NOMO-1 (cell line): ENCODE measurements at regions not wholly inside any gene's neighbourhood (a gene's known extent, or its start where the extent isn't known, plus 50 kb on each side); places are given as distances from the start of the nearest gene placed in this dataset.
A peak's percentile ranks its signal among the peaks of the same experiment; 100 is the strongest.
"Not testable (repeated sequence)": the region's sequence is repeated elsewhere in the genome, so short reads cannot be mapped to it uniquely, and the experiment has no call there.

ENCODE experiments used
- DNase-seq, 2 experiments: peaks; one replicate each; lab custom pipeline; 2025; ENCODE audit not compliant: unreplicated experiment in 2 of 2; lab: John Stamatoyannopoulos, UW

GRCh38 chr1:157370698-157371097 lies 181.6 kb downstream of the FCRL5 start:
- no peak for DNase-seq

- DNase-seq, result peak in 1 of 2 experiments; percentile 44
Measured at GRCh38 chr1:157369808-157370521, 182.3 kb downstream of the FCRL5 start.

DNA sequence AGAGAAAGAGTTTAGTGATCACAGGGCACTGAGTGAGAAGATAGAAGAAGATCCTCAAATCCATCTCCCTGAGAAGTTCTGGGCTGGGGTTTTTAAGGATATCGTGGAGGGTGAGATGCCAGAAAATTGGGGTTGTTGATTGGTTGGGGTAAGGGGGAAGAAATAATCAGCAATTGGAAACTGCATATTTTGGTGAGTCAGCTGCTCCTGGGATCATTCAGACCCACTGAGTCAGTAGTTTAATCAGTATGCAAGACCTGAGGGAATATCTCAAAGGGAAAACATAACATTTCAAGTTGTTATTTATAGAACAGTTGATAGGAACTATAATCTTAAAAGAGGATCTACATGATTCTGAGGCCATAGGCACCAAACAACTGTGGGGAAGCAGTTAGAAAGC lies 183.4 kb downstream of the FCRL5 start:
- not testable (repeated sequence) for DNase-seq

DNA sequence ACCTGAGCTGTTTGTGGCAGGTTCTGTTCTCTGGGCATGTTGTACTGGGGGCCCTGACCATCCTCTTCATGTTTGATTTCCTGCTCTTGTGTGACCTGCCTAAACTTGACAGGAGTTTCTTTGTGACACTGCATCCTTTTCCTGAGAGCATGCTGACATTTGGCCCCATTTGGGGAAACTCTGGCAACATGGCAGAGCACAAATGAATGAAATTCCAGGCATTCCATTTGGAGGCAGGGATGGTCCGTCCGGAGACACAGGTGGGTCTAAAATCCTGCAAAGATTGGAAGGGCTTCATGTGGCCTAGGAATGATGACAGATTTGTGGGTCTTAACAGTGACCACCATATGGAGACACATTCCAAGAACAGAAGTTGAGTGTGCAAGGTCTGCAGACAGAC lies 184.0 kb downstream of the FCRL5 start:
- DNase-seq, result no peak

- DNase-seq, result no peak
Measured at GRCh38 chr1:157367870-157368269, 184.4 kb downstream of the FCRL5 start.

GRCh38 chr1:157367091-157367739 lies 185.1 kb downstream of the FCRL5 start:
- no peak for DNase-seq

GRCh38 chr1:157364612-157365011 lies 187.7 kb downstream of the FCRL5 start:
- DNase-seq, result no peak

DNA sequence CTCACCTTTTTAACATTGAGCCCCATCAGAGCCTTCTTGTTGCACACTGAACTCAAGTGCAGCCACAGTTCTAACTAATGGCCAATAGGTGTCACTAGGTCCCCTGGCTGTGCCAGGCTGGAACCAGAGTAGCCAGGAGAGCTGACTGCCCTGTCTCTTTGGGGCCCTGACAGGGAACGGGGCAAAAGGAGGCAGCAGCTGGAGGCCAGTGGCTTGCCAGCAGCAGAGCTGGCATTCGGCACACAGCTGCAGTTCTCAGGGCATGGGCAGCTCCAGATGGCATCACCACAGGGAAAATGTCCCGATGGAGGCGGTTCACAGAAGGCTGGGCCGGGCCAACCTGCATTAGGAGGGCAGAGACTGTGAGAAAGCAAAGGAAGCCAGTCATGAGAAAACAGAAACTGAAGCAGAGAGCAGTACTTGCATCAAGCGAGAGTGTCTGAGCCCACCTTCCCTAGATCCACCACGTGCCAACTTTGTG lies 188.6 kb downstream of the FCRL5 start:
- peak; percentile 25 to 56 for DNase-seq

GRCh38 chr1:157360023-157360390 lies 192.3 kb downstream of the FCRL5 start:
- DNase-seq, result no peak

DNA sequence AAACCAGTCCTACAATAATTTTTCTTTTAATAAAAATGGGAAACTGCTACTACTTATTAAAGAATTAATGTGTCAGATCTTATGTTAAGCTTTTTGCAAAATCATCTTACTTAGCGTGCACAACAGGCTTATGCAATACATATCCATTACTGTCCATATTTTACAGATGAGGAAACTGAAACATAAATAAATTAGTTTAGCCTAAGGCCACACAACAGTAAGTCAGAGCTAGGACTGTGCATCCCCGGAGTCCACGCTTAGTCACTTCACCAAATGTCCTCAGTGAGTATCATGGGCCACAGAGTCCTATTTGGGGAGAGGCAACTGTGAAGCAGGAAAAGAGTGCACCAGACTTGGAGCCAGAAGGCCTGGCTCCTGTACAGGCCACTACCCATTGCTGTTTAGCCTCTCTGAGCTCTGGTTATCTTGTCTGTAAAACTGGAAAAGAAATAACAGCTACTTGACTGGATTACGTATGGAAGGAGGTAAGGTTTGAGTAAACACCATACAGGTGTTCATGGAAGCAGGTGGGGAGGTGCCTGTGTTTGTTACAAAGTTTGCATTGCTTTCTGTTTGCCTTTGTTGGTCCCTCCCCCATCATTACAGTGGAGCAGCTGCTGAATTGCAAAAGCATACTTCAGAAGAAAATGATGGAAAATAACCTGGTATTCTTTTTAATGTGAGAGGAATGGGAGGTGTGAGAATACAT lies 192.8 kb downstream of the FCRL5 start:
- peak in 1 of 2 experiments; percentile 55 for DNase-seq

DNA sequence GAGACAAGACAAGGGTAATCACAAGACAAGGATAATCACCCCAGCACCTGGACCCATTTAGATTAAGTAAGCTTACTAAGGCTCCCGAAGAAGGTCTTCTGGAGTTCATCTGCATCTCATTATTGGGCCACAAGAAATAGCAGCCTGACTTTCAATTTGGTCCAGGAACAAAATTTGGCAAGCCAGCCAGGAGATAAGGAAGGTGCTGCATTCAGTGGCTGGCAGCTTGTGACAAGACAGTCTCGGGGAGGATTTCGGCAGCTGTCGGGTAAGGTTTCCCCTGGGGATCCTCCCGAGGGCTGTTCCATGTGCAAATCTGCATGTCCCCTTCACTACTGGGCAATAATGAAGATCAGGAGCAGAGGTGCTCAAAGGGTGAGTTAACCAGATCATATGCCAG lies 195.2 kb downstream of the FCRL5 start:
- DNase-seq, result no peak

- DNase-seq, result peak in 1 of 2 experiments; percentile 17
Measured at GRCh38 chr1:157356601-157357000, 195.7 kb downstream of the FCRL5 start.

GRCh38 chr1:157353546-157353945 lies 198.8 kb downstream of the FCRL5 start:
- no peak for DNase-seq

- no peak for DNase-seq
Measured at GRCh38 chr1:157352817-157353408, 199.4 kb downstream of the FCRL5 start.

DNA sequence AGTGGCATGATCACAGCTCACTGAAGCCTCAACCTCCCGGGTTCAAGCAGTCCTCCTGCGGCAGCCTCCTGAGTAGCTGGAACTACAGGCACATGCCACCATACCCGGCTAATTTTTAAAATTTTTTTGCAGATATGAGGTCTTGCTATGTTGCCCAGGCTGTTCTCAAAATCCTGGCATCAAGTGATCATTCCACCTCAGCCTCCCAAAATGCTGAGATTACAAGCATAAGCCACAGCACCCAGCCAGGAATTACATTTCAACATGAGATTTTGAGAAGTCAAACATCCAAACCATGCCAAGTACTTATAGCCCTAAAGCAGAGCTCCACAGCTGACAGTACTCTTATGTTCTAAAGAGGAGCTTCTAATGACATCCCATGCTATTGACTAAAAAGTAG lies 200.1 kb downstream of the FCRL5 start:
- DNase-seq, result no peak

DNA sequence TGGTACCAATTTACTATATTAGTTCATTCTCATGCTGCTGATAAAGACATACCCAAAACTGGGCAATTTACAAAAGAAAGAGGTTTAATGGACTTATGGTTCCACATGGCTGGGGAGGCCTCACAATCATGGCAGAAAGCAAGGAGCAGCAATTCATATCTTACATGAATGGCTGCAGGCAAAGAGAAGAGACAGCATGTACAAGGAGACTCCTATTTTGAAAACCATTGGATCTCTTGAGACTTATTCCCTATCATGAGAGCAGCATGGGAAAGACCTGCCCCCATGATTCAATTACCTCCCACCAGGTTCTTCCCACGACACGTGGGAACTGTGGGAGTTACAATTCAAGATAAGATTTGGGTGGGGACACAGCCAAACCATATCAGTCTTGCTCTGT lies 200.5 kb downstream of the FCRL5 start:
- not testable (repeated sequence) for DNase-seq

- DNase-seq, result no peak
Measured at GRCh38 chr1:157348538-157349480, 203.5 kb downstream of the FCRL5 start.

DNA sequence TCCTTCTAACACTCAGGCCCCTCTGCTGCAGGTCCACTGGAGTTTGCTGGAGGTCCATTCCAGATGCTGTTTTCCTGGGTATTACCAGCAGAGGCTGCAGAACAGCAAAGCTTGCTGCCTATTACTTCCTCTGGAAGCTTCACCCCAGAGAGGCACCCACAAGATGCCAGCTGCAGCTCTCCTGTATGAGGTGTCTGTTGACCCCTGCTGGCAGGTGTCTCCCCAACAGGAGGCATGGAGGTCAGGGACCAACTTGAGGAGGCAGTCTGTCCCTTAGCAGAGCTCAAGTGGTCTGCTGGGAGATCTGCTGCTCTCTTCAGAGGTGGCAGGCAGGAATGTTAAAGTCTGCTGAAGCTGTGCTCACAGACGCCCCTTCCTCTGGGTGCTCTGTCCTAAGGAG lies 204.8 kb downstream of the FCRL5 start:
- DNase-seq, result no peak

GRCh38 chr1:157337785-157338184 lies 199.6 kb upstream of the ETV3 start:
- not testable (repeated sequence) for DNase-seq

GRCh38 chr1:157335056-157335455 lies 196.9 kb upstream of the ETV3 start:
- peak; percentile 80 to 87 for DNase-seq
